ENCODE measurements at regions not wholly inside any gene's neighbourhood (a gene's known extent, or its start where the extent isn't known, plus 50 kb on each side); places are given as distances from the start of the nearest gene placed in this dataset.

DNA sequence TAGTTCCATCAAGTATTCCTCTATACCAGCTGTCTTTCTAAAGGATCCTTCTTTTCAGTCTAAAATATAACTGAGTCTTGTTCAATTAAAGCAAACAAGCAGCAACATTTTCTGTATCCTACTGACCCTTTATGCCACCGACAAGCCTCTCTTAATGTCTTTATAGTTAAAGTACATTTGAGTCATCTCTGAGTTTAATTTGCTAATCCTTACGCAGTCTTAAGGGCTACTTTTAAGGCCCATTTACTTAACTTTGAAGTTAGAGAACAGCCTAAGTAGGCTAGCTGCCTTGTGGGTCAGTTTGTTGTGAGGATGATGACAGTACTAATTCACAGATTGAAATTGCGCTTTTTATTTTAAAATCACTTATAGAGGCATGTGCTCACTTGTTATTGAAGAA lies 265.5 kb upstream of the FERD3L start:
- TF ChIP-seq POLR2A (IDR thresholded peaks at IDR 0.05), result no peak
- TF ChIP-seq CTCF (IDR thresholded peaks at IDR 0.05), result no peak
- TF ChIP-seq POLR2AphosphoS5 (IDR thresholded peaks at IDR 0.05), result no peak
